Astrocyte (in vitro differentiated cells and primary cell): ENCODE measurements at regions not wholly inside any gene's neighbourhood (a gene's known extent, or its start where the extent isn't known, plus 50 kb on each side); places are given as distances from the start of the nearest gene placed in this dataset.
A peak's percentile ranks its signal among the peaks of the same experiment; 100 is the strongest.

Experiments used
- DNase-seq: peaks from one replicate; pipeline ENCODE4 v3.0.0-alpha.2; 2010; ENCODE audit warnings: low read depth
- FAIRE-seq: peaks from 2 replicates; lab custom pipeline; 2011; peaks lifted over from hg19 to GRCh38; lab: Jason Lieb, UNC
- H2AFZ ChIP-seq: 2 replicates; pipeline ENCODE4 v1.6.0; 2012; ENCODE audit warnings: low read depth, low read length, inconsistent platforms
- H3K27ac ChIP-seq: 2 replicates; pipeline ENCODE4 v1.5.1; 2011; ENCODE audit warnings: low read depth, low read length, inconsistent platforms
- H3K27me3 ChIP-seq: 2 replicates; pipeline ENCODE4 v1.6.0; 2011; ENCODE audit warnings: low read length, inconsistent platforms; ENCODE audit not compliant: insufficient read depth
- H3K36me3 ChIP-seq: 2 replicates; pipeline ENCODE4 v1.5.1; 2011; ENCODE audit warnings: low read length, inconsistent platforms; ENCODE audit not compliant: insufficient read depth
- H3K4me1 ChIP-seq: 2 replicates; pipeline ENCODE4 v1.5.1; 2011; ENCODE audit warnings: low read length, inconsistent platforms; ENCODE audit not compliant: insufficient read depth
- H3K4me2 ChIP-seq: 2 replicates; pipeline ENCODE4 v1.6.0; 2012; ENCODE audit warnings: low read length, inconsistent platforms
- H3K4me3 ChIP-seq: 2 replicates; pipeline ENCODE4 v1.5.1; 2011; ENCODE audit warnings: low read depth, mild to moderate bottlenecking, low read length, inconsistent platforms; ENCODE audit not compliant: insufficient read depth
- H3K79me2 ChIP-seq: 2 replicates; pipeline ENCODE4 v1.6.0; 2012; ENCODE audit warnings: mild to moderate bottlenecking, low read length, inconsistent platforms; ENCODE audit not compliant: insufficient read depth
- H3K9ac ChIP-seq: 2 replicates; pipeline ENCODE4 v1.6.0; 2012; ENCODE audit warnings: mild to moderate bottlenecking, low read length, inconsistent platforms
- H3K9me3 ChIP-seq: 2 replicates; pipeline ENCODE4 v1.5.1; 2012; ENCODE audit warnings: low read depth, mild to moderate bottlenecking, low read length, inconsistent platforms; ENCODE audit not compliant: insufficient read depth
- H4K20me1 ChIP-seq: 2 replicates; pipeline ENCODE4 v1.6.0; 2012; ENCODE audit warnings: low read length, inconsistent platforms; ENCODE audit not compliant: insufficient read depth
- H3K27ac Mint-ChIP-seq: one replicate; pipeline ENCODE4 v1.8.0; 2021; ENCODE audit warnings: mild to moderate bottlenecking, mixed read lengths; ENCODE audit not compliant: unreplicated experiment
- H3K27me3 Mint-ChIP-seq: one replicate; pipeline ENCODE4 v1.8.0; 2021; ENCODE audit warnings: low read depth, mixed read lengths; ENCODE audit not compliant: unreplicated experiment
- H3K36me3 Mint-ChIP-seq: one replicate; pipeline ENCODE4 v1.8.0; 2021; ENCODE audit warnings: low read depth, mixed read lengths; ENCODE audit not compliant: unreplicated experiment
- H3K4me1 Mint-ChIP-seq: one replicate; pipeline ENCODE4 v1.8.0; 2021; ENCODE audit warnings: low read depth, mixed read lengths; ENCODE audit not compliant: unreplicated experiment
- H3K4me3 Mint-ChIP-seq: one replicate; pipeline ENCODE4 v1.8.0; 2021; ENCODE audit warnings: mild to moderate bottlenecking, moderate library complexity, mixed read lengths; ENCODE audit not compliant: unreplicated experiment
- H3K9me3 Mint-ChIP-seq: one replicate; pipeline ENCODE4 v1.8.0; 2021; ENCODE audit warnings: mild to moderate bottlenecking, mixed read lengths; ENCODE audit not compliant: unreplicated experiment
- CTCF ChIP-seq: IDR thresholded peaks from 2 replicates; pipeline ENCODE4 v1.5.1; 2011; ENCODE audit warnings: low read depth, mild to moderate bottlenecking, inconsistent platforms, low read length, moderate library complexity; ENCODE audit not compliant: insufficient read depth
- EZH2 ChIP-seq: IDR thresholded peaks from 2 replicates; pipeline ENCODE4 v1.6.1; 2012; ENCODE audit warnings: mild to moderate bottlenecking, low read length, inconsistent platforms; ENCODE audit not compliant: insufficient read depth

DNA sequence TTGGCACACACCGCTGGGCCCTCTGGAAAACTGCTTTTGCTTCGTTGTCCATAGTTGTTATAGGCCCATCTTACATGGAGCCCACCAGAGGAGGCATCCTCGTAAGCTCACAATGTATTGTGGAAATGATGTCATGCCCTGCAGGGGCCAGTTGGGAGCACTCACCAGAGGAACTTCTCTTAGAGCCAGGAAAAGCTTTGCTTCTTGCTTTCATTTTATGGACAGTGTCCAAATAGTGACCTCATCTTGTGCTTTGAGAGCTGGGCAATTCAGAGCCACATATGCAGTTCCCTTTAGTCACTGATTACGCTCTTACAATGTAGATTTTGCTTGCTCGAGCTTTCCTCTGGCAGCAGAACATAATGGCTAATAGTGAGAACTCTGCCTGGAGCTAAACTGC is 275.6 kb downstream of the AACS start:
- TF ChIP-seq CTCF: peak; percentile 9
- no peak for TF ChIP-seq EZH2
- peak; percentile 84 for DNase-seq
- Histone ChIP-seq H3K36me3 (no peaks in the 10 kb centered on the region), H4K20me1 (no peaks in the 10 kb centered on the region), H3K27me3 (no peaks in the 10 kb centered on the region), H2AFZ (peak overlapping the region; percentile 32), H3K9me3 (no peaks in the 10 kb centered on the region), H3K4me1 (no peaks in the 10 kb centered on the region), H3K27ac (no peak overlapping the region), H3K4me2 (peak overlapping the region; percentile 15), H3K4me3 (no peak overlapping the region), H3K9ac (peak overlapping the region; percentile 39), H3K79me2 (no peaks in the 10 kb centered on the region)
- no peaks in the 10 kb centered on the region for H3K36me3 Mint-ChIP-seq
- H3K27ac Mint-ChIP-seq: peak overlapping the region; percentile 60
- H3K9me3 Mint-ChIP-seq: peaks cover 3% of the 10 kb centered on the region
- H3K4me3 Mint-ChIP-seq: no peak overlapping the region
- FAIRE-seq: no peak
- peaks cover 3% of the 10 kb centered on the region for H3K4me1 Mint-ChIP-seq
- H3K27me3 Mint-ChIP-seq: peaks cover 2% of the 10 kb centered on the region

DNA sequence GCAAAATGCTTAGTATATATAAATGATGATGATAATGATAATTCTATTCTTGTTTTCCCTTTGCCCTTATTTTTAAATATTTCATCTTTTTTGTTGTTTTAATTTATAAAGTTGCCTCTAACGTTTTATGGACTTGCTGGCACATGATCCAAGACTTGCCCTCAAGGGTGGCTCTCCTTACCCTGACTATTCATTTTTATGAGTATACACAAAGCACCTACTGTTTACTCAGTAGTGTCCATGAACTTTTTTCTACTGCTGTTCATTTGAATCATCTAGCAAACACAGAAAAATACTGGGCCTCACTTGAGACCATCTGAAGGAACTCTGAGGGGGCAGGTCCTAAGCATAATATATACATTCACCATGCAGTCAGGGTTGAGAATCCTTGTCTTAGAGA is 276.2 kb downstream of the AACS start:
- Histone ChIP-seq H4K20me1 (no peaks in the 10 kb centered on the region), H3K9me3 (no peaks in the 10 kb centered on the region), H3K27me3 (no peaks in the 10 kb centered on the region), H3K4me2 (no peak overlapping the region), H3K36me3 (no peaks in the 10 kb centered on the region), H3K4me1 (no peaks in the 10 kb centered on the region), H3K27ac (no peak overlapping the region), H3K9ac (no peak overlapping the region), H3K79me2 (no peaks in the 10 kb centered on the region), H3K4me3 (no peak overlapping the region), H2AFZ (no peak overlapping the region)
- Mint-ChIP-seq H3K4me3 (no peak overlapping the region), H3K27me3 (no peaks in the 10 kb centered on the region), H3K4me1 (peaks cover 3% of the 10 kb centered on the region), H3K36me3 (no peaks in the 10 kb centered on the region), H3K27ac (no peak overlapping the region), H3K9me3 (peaks cover 3% of the 10 kb centered on the region)
- no peak for DNase-seq
- no peak for FAIRE-seq
- TF ChIP-seq CTCF (no peak), EZH2 (no peak)

GRCh38 chr12:125343649-125344048 is 278.4 kb downstream of the AACS start:
- H3K9me3 Mint-ChIP-seq: peaks cover 3% of the 10 kb centered on the region

More at GRCh38 chr12:125343649-125344048, 278.4 kb downstream of the AACS start:
- H3K4me1 ChIP-seq: no peaks in the 10 kb centered on the region
- no peak overlapping the region for H3K4me3 ChIP-seq
- H3K79me2 ChIP-seq: no peaks in the 10 kb centered on the region
- no peaks in the 10 kb centered on the region for H3K36me3 Mint-ChIP-seq
- no peaks in the 10 kb centered on the region for H4K20me1 ChIP-seq
- H3K9me3 ChIP-seq: no peaks in the 10 kb centered on the region
- no peak overlapping the region for H3K4me2 ChIP-seq
- no peak overlapping the region for H3K27ac Mint-ChIP-seq
- no peak for FAIRE-seq
- H3K4me3 Mint-ChIP-seq: no peak overlapping the region
- H2AFZ ChIP-seq: no peak overlapping the region
- H3K27ac ChIP-seq: no peak overlapping the region
- H3K4me1 Mint-ChIP-seq: peaks cover 3% of the 10 kb centered on the region
- H3K36me3 ChIP-seq: no peaks in the 10 kb centered on the region
- H3K27me3 Mint-ChIP-seq: no peaks in the 10 kb centered on the region
- H3K9ac ChIP-seq: no peak overlapping the region
- no peaks in the 10 kb centered on the region for H3K27me3 ChIP-seq
- TF ChIP-seq CTCF (no peak), EZH2 (no peak)
- DNase-seq: no peak
